Nephron progenitor cell (in vitro differentiated cells): ENCODE measurements at regions not wholly inside any gene's neighbourhood (a gene's known extent, or its start where the extent isn't known, plus 50 kb on each side); places are given as distances from the start of the nearest gene placed in this dataset.

Source experiments
- DNase-seq: peaks from one replicate; pipeline ENCODE4 v3.0.0; 2021
- H3K27ac Mint-ChIP-seq: 2 replicates; pipeline ENCODE4 v1.8.0; 2021; ENCODE audit warnings: mild to moderate bottlenecking, moderate library complexity, mixed read lengths
- H3K27me3 Mint-ChIP-seq: 2 replicates; pipeline ENCODE4 v1.8.0; 2021; ENCODE audit warnings: mild to moderate bottlenecking, low read depth, mixed read lengths; ENCODE audit not compliant: poor library complexity
- H3K36me3 Mint-ChIP-seq: 2 replicates; pipeline ENCODE4 v1.8.0; 2021; ENCODE audit warnings: low read depth, mixed read lengths
- H3K4me1 Mint-ChIP-seq: 2 replicates; pipeline ENCODE4 v1.8.0; 2021; ENCODE audit warnings: mixed read lengths
- H3K4me3 Mint-ChIP-seq: 2 replicates; pipeline ENCODE4 v1.8.0; 2021; ENCODE audit warnings: mild to moderate bottlenecking, moderate library complexity, mixed read lengths
- H3K9me3 Mint-ChIP-seq: 2 replicates; pipeline ENCODE4 v1.8.0; 2021; ENCODE audit warnings: mild to moderate bottlenecking, moderate library complexity, mixed read lengths
- TF ChIP-seq, protein P1 (sequence below): fragments of 200-600 bp; sonication (generic); IDR thresholded peaks from 2 replicates; pipeline ENCODE4 v1.5.0; 2021; ENCODE audit warnings: antibody characterized with exemption

DNA sequence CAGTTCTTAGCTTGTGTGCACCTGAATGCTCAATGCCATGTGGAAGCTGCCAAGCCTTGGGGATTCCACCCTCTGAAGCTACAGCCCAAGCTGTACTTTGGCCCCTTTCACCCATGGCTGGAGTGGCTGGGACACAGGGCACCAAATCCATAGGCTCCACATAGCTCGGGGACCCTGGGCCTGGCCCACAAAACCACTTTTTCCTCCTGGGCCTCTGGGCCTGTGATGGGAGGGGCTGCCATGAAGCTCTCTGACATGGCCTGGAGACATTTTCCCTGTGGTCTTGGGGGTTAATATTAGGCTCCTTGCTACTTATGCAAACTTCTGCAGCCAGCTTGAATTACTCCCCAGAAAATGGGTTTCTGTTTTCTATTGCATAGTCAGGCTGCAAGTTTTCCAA is 579.9 kb downstream of the MATN1 start:
- H3K27ac Mint-ChIP-seq = no peak overlapping the region
- no peak for DNase-seq
- TF ChIP-seq, protein P1, sequence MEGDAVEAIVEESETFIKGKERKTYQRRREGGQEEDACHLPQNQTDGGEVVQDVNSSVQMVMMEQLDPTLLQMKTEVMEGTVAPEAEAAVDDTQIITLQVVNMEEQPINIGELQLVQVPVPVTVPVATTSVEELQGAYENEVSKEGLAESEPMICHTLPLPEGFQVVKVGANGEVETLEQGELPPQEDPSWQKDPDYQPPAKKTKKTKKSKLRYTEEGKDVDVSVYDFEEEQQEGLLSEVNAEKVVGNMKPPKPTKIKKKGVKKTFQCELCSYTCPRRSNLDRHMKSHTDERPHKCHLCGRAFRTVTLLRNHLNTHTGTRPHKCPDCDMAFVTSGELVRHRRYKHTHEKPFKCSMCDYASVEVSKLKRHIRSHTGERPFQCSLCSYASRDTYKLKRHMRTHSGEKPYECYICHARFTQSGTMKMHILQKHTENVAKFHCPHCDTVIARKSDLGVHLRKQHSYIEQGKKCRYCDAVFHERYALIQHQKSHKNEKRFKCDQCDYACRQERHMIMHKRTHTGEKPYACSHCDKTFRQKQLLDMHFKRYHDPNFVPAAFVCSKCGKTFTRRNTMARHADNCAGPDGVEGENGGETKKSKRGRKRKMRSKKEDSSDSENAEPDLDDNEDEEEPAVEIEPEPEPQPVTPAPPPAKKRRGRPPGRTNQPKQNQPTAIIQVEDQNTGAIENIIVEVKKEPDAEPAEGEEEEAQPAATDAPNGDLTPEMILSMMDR = no peak
- peaks cover 4% of the 10 kb centered on the region for H3K4me1 Mint-ChIP-seq
- H3K4me3 Mint-ChIP-seq = no peak overlapping the region
- peaks cover 29% of the 10 kb centered on the region for H3K9me3 Mint-ChIP-seq
- no peaks in the 10 kb centered on the region for H3K36me3 Mint-ChIP-seq
- H3K27me3 Mint-ChIP-seq = peaks cover 15% of the 10 kb centered on the region

- no peak for DNase-seq
- TF ChIP-seq, protein P1 = no peak
- Mint-ChIP-seq H3K27me3 (peaks cover 16% of the 10 kb centered on the region), H3K9me3 (peaks cover 29% of the 10 kb centered on the region), H3K4me3 (no peak overlapping the region), H3K36me3 (no peaks in the 10 kb centered on the region), H3K4me1 (no peaks in the 10 kb centered on the region), H3K27ac (no peak overlapping the region)
Measured at GRCh38 chr1:30140566-30140965, 582.8 kb downstream of the MATN1 start.

GRCh38 chr1:30138891-30139290 is 584.5 kb downstream of the MATN1 start:
- no peaks in the 10 kb centered on the region for H3K36me3 Mint-ChIP-seq
- TF ChIP-seq, protein P1 = no peak

DNA sequence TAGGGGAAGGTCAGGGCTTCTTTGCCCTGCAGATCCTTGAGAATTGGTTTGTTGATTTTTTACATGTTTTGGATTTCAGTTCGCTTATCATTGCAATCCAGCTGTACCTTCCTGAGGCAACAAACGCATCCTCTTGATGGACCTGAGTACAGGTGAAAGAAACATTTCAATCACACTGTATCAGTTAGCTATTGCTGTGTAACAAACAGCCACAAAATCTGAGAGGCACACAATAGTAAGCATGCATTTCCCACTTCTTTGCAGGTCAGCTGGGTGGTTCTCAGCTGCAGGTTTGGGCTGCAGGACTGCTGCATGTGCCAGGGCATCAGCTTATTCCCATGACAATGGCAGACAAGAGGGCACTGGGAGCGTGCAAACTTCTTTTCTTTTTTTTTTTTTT is 586.4 kb downstream of the MATN1 start:
- TF ChIP-seq, protein P1 = no peak
- Mint-ChIP-seq H3K9me3 (peaks cover 6% of the 10 kb centered on the region), H3K27ac (no peak overlapping the region), H3K27me3 (peaks cover 13% of the 10 kb centered on the region), H3K4me1 (peaks cover 5% of the 10 kb centered on the region), H3K36me3 (no peaks in the 10 kb centered on the region), H3K4me3 (no peak overlapping the region)
- DNase-seq = no peak

More at GRCh38 chr1:30138891-30139290, 584.5 kb downstream of the MATN1 start:
- H3K4me1 Mint-ChIP-seq = peaks cover 5% of the 10 kb centered on the region
- H3K9me3 Mint-ChIP-seq = peaks cover 18% of the 10 kb centered on the region
- H3K4me3 Mint-ChIP-seq = no peak overlapping the region
- DNase-seq = no peak
- H3K27ac Mint-ChIP-seq = no peak overlapping the region
- peaks cover 7% of the 10 kb centered on the region for H3K27me3 Mint-ChIP-seq

GRCh38 chr1:30135698-30136097 is 587.7 kb downstream of the MATN1 start:
- H3K36me3 Mint-ChIP-seq = no peaks in the 10 kb centered on the region

More at GRCh38 chr1:30135698-30136097, 587.7 kb downstream of the MATN1 start:
- DNase-seq = no peak
- H3K9me3 Mint-ChIP-seq = peaks cover 6% of the 10 kb centered on the region
- peaks cover 13% of the 10 kb centered on the region for H3K4me1 Mint-ChIP-seq
- H3K27me3 Mint-ChIP-seq = peaks cover 13% of the 10 kb centered on the region
- TF ChIP-seq, protein P1 = no peak
- H3K4me3 Mint-ChIP-seq = no peak overlapping the region
- H3K27ac Mint-ChIP-seq = no peak overlapping the region
